HG03060 (cell line): ENCODE measurements at regions not wholly inside any gene's neighbourhood (a gene's known extent, or its start where the extent isn't known, plus 50 kb on each side); places are given as distances from the start of the nearest gene placed in this dataset.

Experiments used
- ATAC-seq: cut with Tn5 transposase; IDR thresholded peaks from one replicate; pipeline ENCODE4 v1.9.1; 2021; ENCODE audit warnings: low read depth, moderate number of reproducible peaks; ENCODE audit not compliant: unreplicated experiment

GRCh38 chr5:118009741-118010297, 978.5 kb downstream of the DTWD2 start:
- ATAC-seq = no peak

GRCh38 chr5:118008779-118009178, 979.6 kb downstream of the DTWD2 start:
- ATAC-seq = no peak

GRCh38 chr5:118007262-118007661, 981.1 kb downstream of the DTWD2 start:
- ATAC-seq = no peak

- no peak for ATAC-seq
Measured at GRCh38 chr5:118006219-118006618, 982.1 kb downstream of the DTWD2 start.

- ATAC-seq = peak; percentile 63
Measured at GRCh38 chr5:117999939-118000549, 988.3 kb downstream of the DTWD2 start.

GRCh38 chr5:117982691-117983090, 1005.7 kb downstream of the DTWD2 start:
- ATAC-seq = no peak

GRCh38 chr5:117973785-117974184, 1014.6 kb downstream of the DTWD2 start:
- ATAC-seq = no peak

- no peak for ATAC-seq
Measured at GRCh38 chr5:117955831-117956230, 1032.5 kb downstream of the DTWD2 start.

- ATAC-seq = no peak
Measured at GRCh38 chr5:117954331-117954730, 1034.0 kb downstream of the DTWD2 start.

- ATAC-seq = no peak
Measured at GRCh38 chr5:117953272-117953671, 1035.1 kb downstream of the DTWD2 start.

GRCh38 chr5:117947836-117948235, 1040.5 kb downstream of the DTWD2 start:
- ATAC-seq = no peak

GRCh38 chr5:117947121-117947520, 1041.2 kb downstream of the DTWD2 start:
- ATAC-seq = no peak

GRCh38 chr5:117945258-117945657, 1043.1 kb downstream of the DTWD2 start:
- no peak for ATAC-seq

GRCh38 chr5:117943541-117943940, 1044.8 kb downstream of the DTWD2 start:
- no peak for ATAC-seq

GRCh38 chr5:117942861-117943519, 1045.4 kb downstream of the DTWD2 start:
- ATAC-seq = no peak

GRCh38 chr5:117893211-117893610, 1095.1 kb downstream of the DTWD2 start:
- ATAC-seq = no peak

- ATAC-seq = no peak
Measured at GRCh38 chr5:117892360-117892759, 1096.0 kb downstream of the DTWD2 start.

GRCh38 chr5:117889596-117889995, 1098.8 kb downstream of the DTWD2 start:
- ATAC-seq = no peak

GRCh38 chr5:117888688-117889087, 1099.7 kb downstream of the DTWD2 start:
- ATAC-seq = peak; percentile 84

GRCh38 chr5:117881426-117882230, 1106.7 kb downstream of the DTWD2 start:
- no peak for ATAC-seq

- no peak for ATAC-seq
Measured at GRCh38 chr5:117880932-117881331, 1107.4 kb downstream of the DTWD2 start.
